Astrocyte of the hippocampus (primary cell): ENCODE measurements at regions not wholly inside any gene's neighbourhood (a gene's known extent, or its start where the extent isn't known, plus 50 kb on each side); places are given as distances from the start of the nearest gene placed in this dataset.

Experiments
- DNase-seq: peaks from one replicate; pipeline ENCODE4 v3.0.0; 2011; ENCODE audit warnings: low read depth, low spot score

GRCh38 chr12:89185889-89186288 is 166.4 kb downstream of the DUSP6 start:
- DNase-seq: no peak

- DNase-seq: no peak
Observed at GRCh38 chr12:89185181-89185580, 167.1 kb downstream of the DUSP6 start.

GRCh38 chr12:89183985-89184435 is 168.3 kb downstream of the DUSP6 start:
- no peak for DNase-seq

GRCh38 chr12:89181271-89181920 is 170.9 kb downstream of the DUSP6 start:
- peak; percentile 20 for DNase-seq

- no peak for DNase-seq
Observed at GRCh38 chr12:89180496-89180895, 171.8 kb downstream of the DUSP6 start.

- no peak for DNase-seq
Observed at GRCh38 chr12:89179983-89180382, 172.3 kb downstream of the DUSP6 start.

- no peak for DNase-seq
Observed at GRCh38 chr12:89179245-89179644, 173.1 kb downstream of the DUSP6 start.

- DNase-seq: no peak
Observed at GRCh38 chr12:89177802-89178395, 174.4 kb downstream of the DUSP6 start.

- no peak for DNase-seq
Observed at GRCh38 chr12:89176676-89177075, 175.6 kb downstream of the DUSP6 start.

- DNase-seq: no peak
Observed at GRCh38 chr12:89173678-89174077, 178.6 kb downstream of the DUSP6 start.

- DNase-seq: no peak
Observed at GRCh38 chr12:89173096-89173495, 179.2 kb downstream of the DUSP6 start.

- DNase-seq: no peak
Observed at GRCh38 chr12:89172224-89172623, 180.1 kb downstream of the DUSP6 start.

- DNase-seq: no peak
Observed at GRCh38 chr12:89169321-89169720, 183.0 kb downstream of the DUSP6 start.

- DNase-seq: no peak
Observed at GRCh38 chr12:89167986-89168385, 184.3 kb downstream of the DUSP6 start.

GRCh38 chr12:89166525-89166934 is 185.8 kb downstream of the DUSP6 start:
- DNase-seq: peak; percentile 31

- no peak for DNase-seq
Observed at GRCh38 chr12:89166121-89166520, 186.2 kb downstream of the DUSP6 start.

- no peak for DNase-seq
Observed at GRCh38 chr12:89165703-89166102, 186.6 kb downstream of the DUSP6 start.

- no peak for DNase-seq
Observed at GRCh38 chr12:89163918-89164317, 188.4 kb downstream of the DUSP6 start.

GRCh38 chr12:89162589-89163261 is 189.6 kb downstream of the DUSP6 start:
- peak; percentile 59 for DNase-seq

GRCh38 chr12:89161557-89161956 is 190.7 kb downstream of the DUSP6 start:
- DNase-seq: no peak

GRCh38 chr12:89160716-89161123 is 191.6 kb downstream of the DUSP6 start:
- DNase-seq: peak; percentile 34

GRCh38 chr12:89157413-89157812 is 194.9 kb downstream of the DUSP6 start:
- no peak for DNase-seq

GRCh38 chr12:89156862-89157262 is 195.4 kb downstream of the DUSP6 start:
- no peak for DNase-seq
